ENCODE measurements at regions not wholly inside any gene's neighbourhood (a gene's known extent, or its start where the extent isn't known, plus 50 kb on each side); places are given as distances from the start of the nearest gene placed in this dataset.
"Not testable (repeated sequence)": the region's sequence is repeated elsewhere in the genome, so short reads cannot be mapped to it uniquely, and the experiment has no call there.

- intact Hi-C loops (cut with DNase I): loop anchor here in 4 of 10 donors (10.0 kb wide), 3 partner anchors 87 to 127 kb away; partner anchors contain the start of gene CLINT1 (in 1 of the 4)
- Histone ChIP-seq H3K27me3 (no peaks in the 10 kb centered on the region), H3K36me3 (no peaks in the 10 kb centered on the region), H3K4me1 (no peaks in the 10 kb centered on the region), H3K9me3 (peaks cover 0 to 3% (median 0%) of the 10 kb centered on the region in 11 donors), H3K4me3 (no peak overlapping the region), H3K27ac (no peak overlapping the region)
- ATAC-seq: no peak
- 87 to 94% methylated on average over 3 of the region's 3 CpGs for WGBS, 2 donors
- no peak for TF ChIP-seq CTCF (IDR thresholded peaks at IDR 0.05)
- no peak for DNase-seq
Measured at GRCh38 chr5:157941616-157942015, 82.7 kb upstream of the CLINT1 start.

GRCh38 chr5:157938101-157938500 is 79.2 kb upstream of the CLINT1 start:
- intact Hi-C loops (cut with DNase I); H3K4me3 ChIP-seq; H3K4me1 ChIP-seq; DNase-seq; ATAC-seq; H3K27ac ChIP-seq; H3K27me3 ChIP-seq; H3K36me3 ChIP-seq: not testable (repeated sequence)
- H3K9me3 ChIP-seq: peaks cover 0 to 21% (median 2%) of the 10 kb centered on the region in 11 donors
- WGBS, 2 donors: 85 to 95% methylated on average over 6 of the region's 6 CpGs

- H3K27ac ChIP-seq; DNase-seq; H3K4me1 ChIP-seq; intact Hi-C loops (cut with DNase I); H3K27me3 ChIP-seq; H3K4me3 ChIP-seq; H3K36me3 ChIP-seq; ATAC-seq: not testable (repeated sequence)
- H3K9me3 ChIP-seq: peaks cover 0 to 21% (median 2%) of the 10 kb centered on the region in 11 donors
- 86 to 95% methylated on average over 3 of the region's 3 CpGs for WGBS, 2 donors
Measured at GRCh38 chr5:157936776-157937501, 78.0 kb upstream of the CLINT1 start.

- WGBS, 2 donors: 93 to 97% methylated on average over 3 of the region's 3 CpGs
- no peak for TF ChIP-seq CTCF (IDR thresholded peaks at IDR 0.05)
- peaks cover 0 to 21% (median 2%) of the 10 kb centered on the region in 11 donors for H3K9me3 ChIP-seq
Measured at GRCh38 chr5:157934600-157934999, 75.7 kb upstream of the CLINT1 start.

GRCh38 chr5:157933005-157933404 is 74.1 kb upstream of the CLINT1 start:
- Histone ChIP-seq H3K9me3 (peaks cover 0 to 21% (median 2%) of the 10 kb centered on the region in 11 donors), H3K27me3 (no peaks in the 10 kb centered on the region), H3K36me3 (no peaks in the 10 kb centered on the region), H3K4me1 (peaks cover 0 to 11% (median 0%) of the 10 kb centered on the region in 9 donors), H3K4me3 (no peak overlapping the region), H3K27ac (no peak overlapping the region)
- no peak for DNase-seq
- WGBS, 2 donors: 87 to 95% methylated on average over 5 of the region's 5 CpGs
- no peak for TF ChIP-seq CTCF (IDR thresholded peaks at IDR 0.05)
- intact Hi-C loops (cut with DNase I): no loop called here
- no peak for ATAC-seq

More at GRCh38 chr5:157934600-157934999, 75.7 kb upstream of the CLINT1 start:
- Histone ChIP-seq H3K4me1 (peaks cover 0 to 11% (median 0%) of the 10 kb centered on the region in 9 donors), H3K36me3 (no peaks in the 10 kb centered on the region), H3K27me3 (no peaks in the 10 kb centered on the region), H3K4me3 (no peak overlapping the region), H3K27ac (no peak overlapping the region)
- DNase-seq (no peak), ATAC-seq (no peak)
- intact Hi-C loops (cut with DNase I): no loop called here
